A549 (cell line): ENCODE measurements at regions not wholly inside any gene's neighbourhood (a gene's known extent, or its start where the extent isn't known, plus 50 kb on each side); places are given as distances from the start of the nearest gene placed in this dataset.

Experiments
- ATAC-seq, 2 experiments: fragments of 200-7000 bp in 1 of 2; fragments of >200 bp in 1 of 2; cut with Nextera tagmentation in 1 of 2; cut with Tn5 transposase in 1 of 2; 3 replicates each; pipeline versions ENCODE4 v1.8.0 to v1.9.1; 2018 to 2020; ENCODE audit warnings: mild to moderate bottlenecking in 1 of 2, moderate library complexity in 1 of 2
- CTCF ChIA-PET: fragments of 300-600 bp; sonication (Branson Sonifier 250); formaldehyde crosslinking; extraction: SDS; loops from one replicate; lab custom pipeline; 2021; ENCODE audit warnings: antibody characterized with exemption, inconsistent platforms; lab: Yijun Ruan, JAX
- POLR2A ChIA-PET: fragments of 350-600 bp; formaldehyde crosslinking; extraction: SDS; loops from one replicate; lab custom pipeline; 2021; ENCODE audit warnings: antibody characterized with exemption, inconsistent platforms; lab: Yijun Ruan, JAX
- DNase-seq, 2 experiments: peaks; one replicate each; pipeline versions ENCODE4 v3.0.0 to v3.0.0-alpha.2; 2011 to 2016; ENCODE audit warnings: low read depth in 1 of 2, low spot score in 1 of 2
- FAIRE-seq: peaks from 2 replicates; lab custom pipeline; 2011; peaks lifted over from hg19 to GRCh38; lab: Jason Lieb, UNC
- H3K27ac ChIP-seq, 2 experiments: fragments of >200 bp; sonication (Bioruptor Twin); formaldehyde crosslinking; 3 replicates each; pipeline ENCODE4 v1.5.1; 2016 to 2017
- H3K4me1 ChIP-seq: fragments of >200 bp; sonication (Bioruptor Twin); formaldehyde crosslinking; 3 replicates; pipeline ENCODE4 v1.6.1; 2016
- H3K4me2 ChIP-seq: fragments of >200 bp; sonication (Bioruptor Twin); formaldehyde crosslinking; 3 replicates; pipeline ENCODE4 v1.6.1; 2016
- H3K4me3 ChIP-seq: fragments of >200 bp; sonication (Bioruptor Twin); formaldehyde crosslinking; 3 replicates; pipeline ENCODE4 v1.5.1; 2016
- H3K9me3 ChIP-seq: fragments of >200 bp; sonication (Bioruptor Twin); formaldehyde crosslinking; 3 replicates; pipeline ENCODE4 v1.6.1; 2016
- ATOH8 ChIP-seq: fragments of 250-450 bp; sonication (Bioruptor Pico); IDR thresholded peaks from 2 replicates; pipeline ENCODE4 v1.5.0; 2020; ENCODE audit warnings: low read depth, mild to moderate bottlenecking, moderate library complexity
- BCL3 ChIP-seq: fragments of >200 bp; sonication (Bioruptor Twin); formaldehyde crosslinking; IDR thresholded peaks from 3 replicates; pipeline ENCODE4 v1.6.1; 2016
- CEBPB ChIP-seq, 2 experiments: fragments of >200 bp in 1 of 2; sonication (Bioruptor Twin) in 1 of 2; formaldehyde crosslinking in 1 of 2; IDR thresholded peaks; 2 replicates each; pipeline ENCODE4 v1.6.1; 2012 to 2016
- CHD2 ChIP-seq: fragments of 150-350 bp; IDR thresholded peaks from 2 replicates; pipeline ENCODE4 v1.6.1; 2014; ENCODE audit warnings: low read length; ENCODE audit not compliant: partially characterized antibody
- EP300 ChIP-seq, 2 experiments: fragments of >200 bp; sonication (Bioruptor Twin); formaldehyde crosslinking; IDR thresholded peaks; 2 replicates in 1 of 2; 3 replicates in 1 of 2; pipeline ENCODE4 v1.6.1; 2016 to 2017
- ESRRA ChIP-seq: fragments of 150-350 bp; IDR thresholded peaks from 2 replicates; pipeline ENCODE4 v1.6.1; 2014; ENCODE audit warnings: mild to moderate bottlenecking, low read length, borderline replicate concordance
- FOSB ChIP-seq: fragments of 250-450 bp; sonication (Bioruptor Pico); IDR thresholded peaks from 2 replicates; pipeline ENCODE4 v1.5.0; 2020; ENCODE audit warnings: mild to moderate bottlenecking, moderate library complexity
- FOSL2 ChIP-seq, 2 experiments: fragments of 450-650 bp in 1 of 2; fragments of >200 bp in 1 of 2; sonication (Bioruptor Twin) in 1 of 2; formaldehyde crosslinking; IDR thresholded peaks; 2 replicates each; pipeline versions ENCODE4 v1.5.0 to v1.6.1; 2016 to 2020; ENCODE audit warnings: mild to moderate bottlenecking in 1 of 2, moderate library complexity in 1 of 2
- GATA3 ChIP-seq: IDR thresholded peaks from 2 replicates; pipeline ENCODE4 v1.6.1; 2012; ENCODE audit warnings: borderline replicate concordance
- HOXB13 ChIP-seq: fragments of 250-450 bp; sonication (Bioruptor Pico); IDR thresholded peaks from 2 replicates; pipeline ENCODE4 v1.5.0; 2020; ENCODE audit warnings: low read depth, mild to moderate bottlenecking, moderate library complexity
- HOXB5 ChIP-seq: fragments of 250-450 bp; sonication (Bioruptor Pico); IDR thresholded peaks from 2 replicates; pipeline ENCODE4 v1.5.0; 2020; ENCODE audit warnings: mild to moderate bottlenecking, moderate library complexity
- JUN ChIP-seq, 2 experiments: fragments of >200 bp; sonication (Bioruptor Twin); formaldehyde crosslinking; IDR thresholded peaks; 2 replicates in 1 of 2; 3 replicates in 1 of 2; pipeline ENCODE4 v1.6.1; 2016 to 2017
- JUNB ChIP-seq: fragments of >200 bp; sonication (Bioruptor Twin); formaldehyde crosslinking; IDR thresholded peaks from 2 replicates; pipeline ENCODE4 v1.6.1; 2016
- KDM1A ChIP-seq: fragments of 200-600 bp; sonication (generic); IDR thresholded peaks from 2 replicates; pipeline ENCODE4 v1.6.1; 2016; ENCODE audit warnings: low read depth, mild to moderate bottlenecking
- MYC ChIP-seq: IDR thresholded peaks from 2 replicates; pipeline ENCODE4 v1.6.1; 2012; ENCODE audit warnings: mild to moderate bottlenecking, inconsistent platforms, low read length, improper control_type of control experiment, borderline replicate concordance
- NFE2L2 ChIP-seq: fragments of 150-350 bp; conservative IDR thresholded peaks from 2 replicates; pipeline ENCODE4 v1.6.1; 2014; ENCODE audit warnings: low read length
- NPAS2 ChIP-seq: fragments of 250-450 bp; sonication (Bioruptor Pico); IDR thresholded peaks from 2 replicates; pipeline ENCODE4 v1.8.0; 2022; ENCODE audit warnings: mild to moderate bottlenecking, moderate library complexity, borderline replicate concordance
- PBX3 ChIP-seq: IDR thresholded peaks from 2 replicates; pipeline ENCODE4 v1.6.1; 2012
- POLR2AphosphoS2 ChIP-seq: conservative IDR thresholded peaks from 2 replicates; pipeline ENCODE4 v1.6.1; 2012; ENCODE audit warnings: low read length, improper control_type of control experiment, inconsistent platforms
- RAD21 ChIP-seq, 2 experiments: fragments of >200 bp in 1 of 2; sonication (Bioruptor Twin) in 1 of 2; formaldehyde crosslinking in 1 of 2; IDR thresholded peaks in 1 of 2; conservative IDR thresholded peaks in 1 of 2; 2 replicates in 1 of 2; 3 replicates in 1 of 2; pipeline ENCODE4 v1.6.1; 2012 to 2018; ENCODE audit warnings: inconsistent platforms in 1 of 2
- RARB ChIP-seq: fragments of 250-450 bp; sonication (Bioruptor Pico); IDR thresholded peaks from 2 replicates; pipeline ENCODE4 v1.8.0; 2021; ENCODE audit warnings: mild to moderate bottlenecking, moderate library complexity
- USF2 ChIP-seq: fragments of 450-650 bp; IDR thresholded peaks from 2 replicates; pipeline ENCODE4 v1.6.1; 2014; ENCODE audit warnings: antibody characterized with exemption
- ZFP36 ChIP-seq: fragments of 450-650 bp; IDR thresholded peaks from 2 replicates; pipeline ENCODE4 v1.6.1; 2014; ENCODE audit warnings: borderline replicate concordance; ENCODE audit not compliant: partially characterized antibody
- ZSCAN20 ChIP-seq: fragments of 250-450 bp; sonication (Bioruptor Pico); IDR thresholded peaks from 2 replicates; pipeline ENCODE4 v1.8.0; 2022; ENCODE audit warnings: mild to moderate bottlenecking, moderate library complexity
- WGBS: methylation state at CpG from one replicate; pipeline ENCODE4 v1.1.6; 2017; ENCODE audit errors: missing lambda C conversion rate; 5-methylcytosine and 5-hydroxymethylcytosine counted together

GRCh38 chr5:34598177-34598794 is 57.8 kb upstream of the RAI14 start (continued):
- no peak for TF ChIP-seq ATOH8 (CRISPR knock-in tag)
- TF ChIP-seq JUN (IDR thresholded peaks at IDR 0.05), result peak; percentile 66 to 70; a peak in 4 of 5 replicates
- TF ChIP-seq USF2, result peak; percentile 56; the same call in 1 of the 2 replicates
- peak; percentile 79; the same call in 1 of the 2 replicates for TF ChIP-seq GATA3
- TF ChIP-seq ZSCAN20 (CRISPR knock-in tag), result no peak
- TF ChIP-seq NFE2L2, result no peak
- TF ChIP-seq ESRRA, result no peak
- TF ChIP-seq NPAS2 (CRISPR knock-in tag), result no peak
- peak; percentile 90 for TF ChIP-seq FOSL2 (IDR thresholded peaks at IDR 0.05)
- peak; percentile 96 for TF ChIP-seq FOSL2 (CRISPR knock-in tag; IDR thresholded peaks at IDR 0.05)
- TF ChIP-seq HOXB5, result no peak
- no peak for TF ChIP-seq HOXB13
- TF ChIP-seq ZFP36, result no peak
- TF ChIP-seq RAD21 (conservative IDR thresholded peaks at IDR 0.05 in 1 of 2, IDR thresholded peaks at IDR 0.05 in 1 of 2), result peak in 1 of 2 experiments; percentile 16; a peak in 2 of 5 replicates
- peak; percentile 64 to 82; a peak in 3 of 5 replicates for TF ChIP-seq EP300 (IDR thresholded peaks at IDR 0.05)
- no peak for TF ChIP-seq POLR2AphosphoS2
- no peak for TF ChIP-seq FOSB
- TF ChIP-seq JUNB, result peak; percentile 95
- peak; percentile 34; the same call in 1 of the 2 replicates for TF ChIP-seq PBX3
- TF ChIP-seq RARB (CRISPR knock-in tag), result peak; percentile 89
- peak; percentile 62; the same call in 1 of the 3 replicates for TF ChIP-seq BCL3
- peak; percentile 49 to 92 for TF ChIP-seq CEBPB (IDR thresholded peaks at IDR 0.05)
- no peak for TF ChIP-seq KDM1A
- no peak for TF ChIP-seq CHD2

GRCh38 chr5:34599471-34600117 is 56.5 kb upstream of the RAI14 start:
- POLR2A ChIA-PET, result interaction anchor here (1.0 to 3.0 kb wide), 4 partner anchors 9 to 56 kb away, joined by 3 to 38 read pairs (median 5); partner anchors contain the start of gene RAI14
- peak in 1 of 2 experiments; percentile 50 for DNase-seq
- Histone ChIP-seq H3K4me2 (peak overlapping the region; percentile 86), H3K4me1 (peaks cover 38% of the 10 kb centered on the region), H3K27ac (peak overlapping the region; percentile 79 to 87), H3K4me3 (no peak overlapping the region), H3K9me3 (no peaks in the 10 kb centered on the region)
- ATAC-seq, result peak; percentile 3 to 65; a peak in 3 of 6 replicates
- CTCF ChIA-PET, result interaction anchor here (1.0 to 3.2 kb wide), 5 partner anchors 9 to 299 kb away, joined by 3 to 10 read pairs (median 6); no protein-coding TSS in a partner anchor
- no peak for FAIRE-seq
- 71% methylated on average over 4 of the region's 4 CpGs for WGBS
- TF ChIP-seq MYC (no peak), FOSL2 (IDR thresholded peaks at IDR 0.05) (no peak), FOSL2 (CRISPR knock-in tag; IDR thresholded peaks at IDR 0.05) (0 out of 2 replicates have a peak, but pooled peaks have one; percentile 2)
